Esophagus muscularis mucosa (tissue), 4 donors: ENCODE measurements at regions not wholly inside any gene's neighbourhood (a gene's known extent, or its start where the extent isn't known, plus 50 kb on each side); places are given as distances from the start of the nearest gene placed in this dataset.

Source experiments
- DNase-seq: peaks from one replicate; pipeline ENCODE4 v3.0.0-alpha.2; 2017; ENCODE audit errors: extremely low spot score
- H3K27ac ChIP-seq, 4 donors: fragments of 200-600 bp; sonication (generic); replicated peaks in 1 of 4; 1 replicate in 3 of 4; 2 replicates in 1 of 4; pipeline ENCODE4 v1.5.1; 2016 to 2019; ENCODE audit warnings: mild to moderate bottlenecking in 1 of 4
- H3K27me3 ChIP-seq, 4 donors: fragments of 200-600 bp; sonication (generic); one replicate each; pipeline versions ENCODE4 v1.5.1 to v1.6.0; 2016 to 2019
- H3K36me3 ChIP-seq, 4 donors: fragments of 200-600 bp; sonication (generic); one replicate each; pipeline ENCODE4 v1.5.1; 2016 to 2019
- H3K4me1 ChIP-seq, 4 donors: fragments of 200-600 bp; sonication (generic); one replicate each; pipeline ENCODE4 v1.5.1; 2016 to 2019
- H3K4me3 ChIP-seq, 4 donors: fragments of 200-600 bp; sonication (generic); 1 replicate in 2 of 4; 2 replicates in 2 of 4; pipeline ENCODE4 v1.5.1; 2016 to 2019; ENCODE audit warnings: mild to moderate bottlenecking in 4 of 4, moderate library complexity in 1 of 4
- H3K9me3 ChIP-seq, 4 donors: fragments of 200-600 bp; sonication (generic); 1 replicate in 3 of 4; 2 replicates in 1 of 4; pipeline ENCODE4 v1.5.1; 2016 to 2019
- CTCF ChIP-seq, 3 experiments: fragments of 200-600 bp in 2 of 3; fragments of 450-650 bp in 1 of 3; sonication (generic) in 2 of 3; IDR thresholded peaks; one replicate each; pipeline ENCODE4 v1.5.1; 2017 to 2019; ENCODE audit warnings: antibody characterized with exemption in 3 of 3, mild to moderate bottlenecking in 2 of 3, moderate library complexity in 1 of 3
- EP300 ChIP-seq: sonication (generic); formaldehyde crosslinking; IDR thresholded peaks from one replicate; pipeline ENCODE4 v1.6.1; 2017; ENCODE audit warnings: antibody characterized with exemption
- POLR2A ChIP-seq: fragments of 450-650 bp; IDR thresholded peaks from one replicate; pipeline ENCODE4 v1.6.1; 2017; ENCODE audit warnings: antibody characterized with exemption, moderate library complexity, mild to moderate bottlenecking, low read depth
- POLR2AphosphoS5 ChIP-seq, 2 donors: sonication (generic); formaldehyde crosslinking; IDR thresholded peaks; one replicate each; pipeline ENCODE4 v1.6.1; 2017; ENCODE audit warnings: antibody characterized with exemption in 2 of 2
- WGBS: methylation state at CpG from one replicate; pipeline ENCODE4 v1.1.5; 2018; 5-methylcytosine and 5-hydroxymethylcytosine counted together
- intact Hi-C: fragments of 100-400 bp; cut with DNase I; formaldehyde crosslinking; loops from one replicate; pipeline ENCODE4 v1.15.1; 2023

DNA sequence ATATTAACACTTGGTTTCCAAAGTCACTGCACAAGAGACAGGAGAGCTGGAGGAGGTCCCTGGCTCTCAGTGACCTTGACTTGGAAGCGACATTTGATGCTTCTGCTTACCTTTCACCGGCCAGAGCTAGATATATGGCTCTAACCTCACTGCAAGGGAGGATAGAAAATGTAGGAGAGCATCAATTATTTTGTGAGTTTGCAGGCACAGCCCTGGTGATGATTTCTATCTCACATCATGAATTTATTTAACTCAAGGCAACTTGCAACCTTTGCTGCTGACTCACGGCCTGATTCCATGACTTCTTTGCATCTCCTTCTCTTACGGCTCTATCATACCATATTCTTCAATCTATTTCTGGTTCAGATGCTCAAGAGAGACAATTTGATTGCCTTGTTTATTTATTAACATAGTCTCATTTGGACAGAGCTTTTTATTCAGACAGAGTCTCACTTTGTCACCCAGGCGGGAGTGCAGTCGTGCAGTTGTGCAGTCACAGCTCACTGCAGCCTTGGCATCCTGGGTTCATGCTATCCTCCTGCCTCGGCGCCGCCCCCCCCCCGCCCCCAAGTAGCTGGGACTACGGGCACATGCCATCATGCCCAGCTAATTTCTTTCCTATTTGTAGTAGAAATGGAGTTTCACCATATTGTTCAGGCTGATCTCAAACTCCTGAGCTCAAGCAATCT lies 196.0 kb downstream of the REEP3 start:
- H3K4me1 ChIP-seq, result peaks cover 31 to 51% (median 39%) of the 10 kb centered on the region in 4 donors
- no peak for TF ChIP-seq POLR2AphosphoS5 (IDR thresholded peaks at IDR 0.05)
- TF ChIP-seq EP300, result no peak
- TF ChIP-seq CTCF (IDR thresholded peaks at IDR 0.05), result no peak
- no peak for TF ChIP-seq POLR2A
- H3K27me3 ChIP-seq, result no peaks in the 10 kb centered on the region
- intact Hi-C loops, result loop anchor here (5.0 kb wide), 2 partner anchors 250 to 500 kb away; partner anchors contain the start of gene JMJD1C
- no peak overlapping the region for H3K4me3 ChIP-seq
- DNase-seq, result no peak
- no peak overlapping the region for H3K27ac ChIP-seq
- no peaks in the 10 kb centered on the region for H3K36me3 ChIP-seq
- H3K9me3 ChIP-seq, result no peaks in the 10 kb centered on the region
- 80% methylated on average over 11 of the region's 11 CpGs for WGBS

DNA sequence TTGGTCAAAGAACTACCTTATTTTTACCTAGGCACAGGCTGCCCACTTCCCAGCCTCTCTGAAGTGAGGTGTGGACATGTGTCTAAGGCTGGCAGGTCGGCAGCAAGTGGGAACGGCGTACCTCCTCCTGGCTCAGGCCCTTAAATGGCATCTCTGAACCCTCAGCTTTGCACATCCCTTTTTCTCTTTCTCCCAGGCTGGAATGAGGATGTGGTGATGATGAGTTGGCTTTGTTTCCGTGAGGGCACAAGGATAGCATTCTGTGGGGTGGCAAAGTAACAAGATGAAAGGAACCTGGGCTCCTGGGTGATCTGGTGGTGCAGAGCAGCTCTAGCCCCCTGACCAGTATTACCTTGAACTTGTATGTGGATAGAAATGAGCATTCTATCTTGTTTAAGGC lies 196.8 kb downstream of the REEP3 start:
- TF ChIP-seq POLR2A (no peak), POLR2AphosphoS5 (IDR thresholded peaks at IDR 0.05) (no peak), EP300 (no peak), CTCF (IDR thresholded peaks at IDR 0.05) (no peak)
- intact Hi-C loops, result loop anchor here (5.0 kb wide), 2 partner anchors 251 to 501 kb away; partner anchors contain the start of gene JMJD1C

DNA sequence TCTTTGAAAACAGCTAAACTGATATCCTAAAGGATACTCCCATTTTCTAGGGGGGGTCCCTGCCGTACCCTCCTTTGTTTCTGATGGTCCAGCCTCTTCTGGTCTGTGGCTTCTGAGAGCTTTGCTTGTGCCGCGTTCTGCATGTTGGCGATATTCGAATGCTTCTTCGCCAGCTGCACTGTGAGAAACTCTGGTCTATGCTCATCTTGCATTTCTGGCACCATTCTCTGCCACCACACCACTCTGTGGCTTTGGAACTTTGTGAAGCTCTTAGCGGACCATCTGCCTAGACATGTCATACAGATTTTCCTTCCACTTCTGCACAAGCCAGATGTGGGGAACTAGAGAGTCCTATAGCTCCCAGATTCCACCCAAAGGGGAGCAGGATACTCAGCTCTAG lies 197.2 kb downstream of the REEP3 start:
- Histone ChIP-seq H3K4me3 (no peak overlapping the region), H3K36me3 (no peaks in the 10 kb centered on the region), H3K9me3 (no peaks in the 10 kb centered on the region), H3K4me1 (peaks cover 25 to 50% (median 37%) of the 10 kb centered on the region in 4 donors), H3K27me3 (no peaks in the 10 kb centered on the region), H3K27ac (no peak overlapping the region)
- no peak for DNase-seq
- intact Hi-C loops, result loop anchor here (5.0 kb wide), 2 partner anchors 251 to 501 kb away; partner anchors contain the start of gene JMJD1C
- TF ChIP-seq EP300, result no peak
- no peak for TF ChIP-seq POLR2AphosphoS5 (IDR thresholded peaks at IDR 0.05)
- 98% methylated on average over 7 of the region's 7 CpGs for WGBS

More for the DNA sequence above, 196.8 kb downstream of the REEP3 start:
- Histone ChIP-seq H3K4me3 (no peak overlapping the region), H3K9me3 (no peaks in the 10 kb centered on the region), H3K27me3 (no peaks in the 10 kb centered on the region), H3K27ac (no peak overlapping the region), H3K36me3 (no peaks in the 10 kb centered on the region), H3K4me1 (peaks cover 30 to 51% (median 39%) of the 10 kb centered on the region in 4 donors)
- no peak for DNase-seq
- 78% methylated on average over 4 of the region's 4 CpGs for WGBS

- H3K4me1 ChIP-seq, result peaks cover 16 to 41% (median 28%) of the 10 kb centered on the region in 4 donors
- H3K36me3 ChIP-seq, result no peaks in the 10 kb centered on the region
- H3K27ac ChIP-seq, result no peak overlapping the region
- H3K9me3 ChIP-seq, result no peaks in the 10 kb centered on the region
- intact Hi-C loops, result loop anchor here (5.0 kb wide), 2 partner anchors 252 to 502 kb away; partner anchors contain the start of gene JMJD1C
- WGBS, result 61% methylated on average over 4 of the region's 4 CpGs
- no peak overlapping the region for H3K4me3 ChIP-seq
- TF ChIP-seq POLR2A (no peak), EP300 (no peak), POLR2AphosphoS5 (IDR thresholded peaks at IDR 0.05) (no peak), CTCF (IDR thresholded peaks at IDR 0.05) (no peak)
- no peaks in the 10 kb centered on the region for H3K27me3 ChIP-seq
- no peak for DNase-seq
These were observed 198.1 kb downstream of the REEP3 start for GRCh38 chr10:63719226-63719856.

- TF ChIP-seq POLR2AphosphoS5 (IDR thresholded peaks at IDR 0.05) (no peak), POLR2A (no peak), EP300 (no peak), CTCF (IDR thresholded peaks at IDR 0.05) (peak; percentile 96 to 99 (median 99))
- no peaks in the 10 kb centered on the region for H3K27me3 ChIP-seq
- H3K4me1 ChIP-seq, result peaks cover 16 to 41% (median 27%) of the 10 kb centered on the region in 4 donors
- H3K36me3 ChIP-seq, result no peaks in the 10 kb centered on the region
- DNase-seq, result no peak
- H3K27ac ChIP-seq, result peak overlapping the region in 2 of 4 donors; percentile 5 to 68
- intact Hi-C loops, result loop anchor here (2.0 kb wide), 1 partner anchor 555 kb away; no protein-coding TSS in a partner anchor
- under 1% methylated on average over 6 of the region's 6 CpGs for WGBS
- H3K9me3 ChIP-seq, result no peaks in the 10 kb centered on the region
- H3K4me3 ChIP-seq, result no peak overlapping the region
These were observed 198.9 kb downstream of the REEP3 start for GRCh38 chr10:63720072-63720537.
